ENCODE measurements at regions not wholly inside any gene's neighbourhood (a gene's known extent, or its start where the extent isn't known, plus 50 kb on each side); places are given as distances from the start of the nearest gene placed in this dataset.

- TF ChIP-seq TCF12 (IDR thresholded peaks at IDR 0.05) (no peak), MXI1 (IDR thresholded peaks at IDR 0.05; ENCODE audit: low read depth, low read length) (no peak), TAF1 (IDR thresholded peaks at IDR 0.05; ENCODE audit: borderline replicate concordance, low read depth, low read length) (no peak), CTCF (IDR thresholded peaks at IDR 0.05) (no peak), POLR2AphosphoS5 (IDR thresholded peaks at IDR 0.05; ENCODE audit: low read depth, low read length) (no peak), CHD2 (IDR thresholded peaks at IDR 0.05; ENCODE audit: low read length, partially characterized antibody) (no peak), NFIC (IDR thresholded peaks at IDR 0.05; ENCODE audit: borderline replicate concordance) (no peak), REST (IDR thresholded peaks at IDR 0.05; ENCODE audit: low read depth, low read length) (no peak)
Observed at GRCh38 chr21:36263797-36264196, 56.2 kb upstream of the MORC3 start.

Measured in SK-N-SH (cell line).